ENCODE measurements at regions not wholly inside any gene's neighbourhood (a gene's known extent, or its start where the extent isn't known, plus 50 kb on each side); places are given as distances from the start of the nearest gene placed in this dataset.

DNA sequence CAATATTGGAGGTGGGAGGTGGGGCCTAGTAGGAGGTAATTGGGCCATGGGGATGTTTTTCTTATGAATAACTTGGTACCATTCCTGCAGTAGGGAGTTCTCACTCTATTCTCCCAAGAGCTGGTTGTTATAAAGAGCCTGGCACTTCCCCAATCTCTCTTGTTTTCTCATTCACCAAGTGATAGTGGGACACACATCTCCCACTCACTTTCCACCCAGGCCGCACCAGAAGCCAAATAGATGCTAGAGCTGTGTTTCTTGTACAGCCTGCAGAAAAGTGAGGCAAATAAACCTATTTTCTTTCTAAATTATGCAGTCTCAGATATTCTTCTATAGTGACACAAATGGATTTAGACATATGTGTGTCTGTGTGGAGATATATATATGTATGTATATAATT, 117.6 kb downstream of the ANKRD50 start:
- no peak overlapping the region for H3K27ac ChIP-seq
- H3K36me3 ChIP-seq = no peaks in the 10 kb centered on the region
- H3K27me3 ChIP-seq = no peaks in the 10 kb centered on the region
- H3K4me3 ChIP-seq = no peak overlapping the region
- no peak for DNase-seq
- H3K4me1 ChIP-seq = no peaks in the 10 kb centered on the region
- H3K9me3 ChIP-seq = no peaks in the 10 kb centered on the region
- no peak for TF ChIP-seq POLR2A (IDR thresholded peaks at IDR 0.05)
- TF ChIP-seq, protein P1, sequence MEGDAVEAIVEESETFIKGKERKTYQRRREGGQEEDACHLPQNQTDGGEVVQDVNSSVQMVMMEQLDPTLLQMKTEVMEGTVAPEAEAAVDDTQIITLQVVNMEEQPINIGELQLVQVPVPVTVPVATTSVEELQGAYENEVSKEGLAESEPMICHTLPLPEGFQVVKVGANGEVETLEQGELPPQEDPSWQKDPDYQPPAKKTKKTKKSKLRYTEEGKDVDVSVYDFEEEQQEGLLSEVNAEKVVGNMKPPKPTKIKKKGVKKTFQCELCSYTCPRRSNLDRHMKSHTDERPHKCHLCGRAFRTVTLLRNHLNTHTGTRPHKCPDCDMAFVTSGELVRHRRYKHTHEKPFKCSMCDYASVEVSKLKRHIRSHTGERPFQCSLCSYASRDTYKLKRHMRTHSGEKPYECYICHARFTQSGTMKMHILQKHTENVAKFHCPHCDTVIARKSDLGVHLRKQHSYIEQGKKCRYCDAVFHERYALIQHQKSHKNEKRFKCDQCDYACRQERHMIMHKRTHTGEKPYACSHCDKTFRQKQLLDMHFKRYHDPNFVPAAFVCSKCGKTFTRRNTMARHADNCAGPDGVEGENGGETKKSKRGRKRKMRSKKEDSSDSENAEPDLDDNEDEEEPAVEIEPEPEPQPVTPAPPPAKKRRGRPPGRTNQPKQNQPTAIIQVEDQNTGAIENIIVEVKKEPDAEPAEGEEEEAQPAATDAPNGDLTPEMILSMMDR (IDR thresholded peaks at IDR 0.05) = no peak

DNA sequence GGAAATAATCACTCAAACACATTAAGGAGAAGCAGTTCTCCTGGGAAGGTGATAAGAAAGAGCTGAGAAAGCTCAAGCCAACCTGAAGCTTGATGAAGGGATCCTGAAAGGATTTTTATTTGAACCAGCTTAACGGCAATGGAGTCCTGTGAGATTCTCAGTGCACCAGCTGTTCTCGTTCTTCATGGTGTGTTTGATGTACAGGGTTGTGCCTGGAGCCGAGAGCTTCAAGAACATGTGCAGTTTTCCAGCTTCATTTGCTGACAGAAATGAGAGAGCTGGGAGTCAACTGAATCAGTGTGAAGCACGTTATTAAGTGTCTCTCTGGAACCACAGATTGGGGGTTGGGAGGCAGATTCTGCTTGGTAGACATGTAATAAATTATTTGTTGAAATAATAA, 115.7 kb downstream of the ANKRD50 start:
- no peak for TF ChIP-seq POLR2A (IDR thresholded peaks at IDR 0.05)
- TF ChIP-seq, protein P1 (IDR thresholded peaks at IDR 0.05) = no peak
- Histone ChIP-seq H3K9me3 (no peaks in the 10 kb centered on the region), H3K4me1 (no peaks in the 10 kb centered on the region), H3K27ac (no peak overlapping the region), H3K27me3 (no peaks in the 10 kb centered on the region), H3K36me3 (no peaks in the 10 kb centered on the region), H3K4me3 (no peak overlapping the region)
- DNase-seq = no peak

DNA sequence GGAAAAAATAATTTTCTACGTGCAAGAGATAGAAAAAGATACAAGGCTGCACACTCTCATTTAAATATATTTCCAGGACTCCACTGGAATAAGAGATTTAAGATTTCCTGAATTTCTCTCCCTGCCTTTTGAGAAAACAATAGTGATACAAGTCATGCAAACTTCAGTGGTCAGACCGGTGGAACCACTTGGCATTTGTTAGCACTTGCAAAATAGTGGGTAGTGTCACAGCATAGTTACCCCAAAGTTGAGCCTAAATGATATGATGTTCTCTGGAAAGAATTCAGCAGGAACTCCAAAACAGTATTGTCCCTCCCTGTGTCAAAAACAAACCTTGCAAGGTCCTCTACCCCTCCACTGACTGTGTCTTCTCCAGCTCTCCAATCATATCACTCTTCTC, 102.3 kb downstream of the ANKRD50 start:
- Histone ChIP-seq H3K27me3 (no peaks in the 10 kb centered on the region), H3K36me3 (no peaks in the 10 kb centered on the region), H3K27ac (no peak overlapping the region), H3K4me1 (no peaks in the 10 kb centered on the region), H3K9me3 (no peaks in the 10 kb centered on the region), H3K4me3 (no peak overlapping the region)
- DNase-seq = no peak
- TF ChIP-seq POLR2A (IDR thresholded peaks at IDR 0.05) = no peak
- TF ChIP-seq, protein P1 (IDR thresholded peaks at IDR 0.05) = no peak

Small RNA genes lying in the stretch of these regions (small RNA-seq; reads per million reads assigned to genes)
- 0 reads per million in 2 donors for gene AC093767.1
